ENCODE measurements at regions not wholly inside any gene's neighbourhood (a gene's known extent, or its start where the extent isn't known, plus 50 kb on each side); places are given as distances from the start of the nearest gene placed in this dataset.

DNA sequence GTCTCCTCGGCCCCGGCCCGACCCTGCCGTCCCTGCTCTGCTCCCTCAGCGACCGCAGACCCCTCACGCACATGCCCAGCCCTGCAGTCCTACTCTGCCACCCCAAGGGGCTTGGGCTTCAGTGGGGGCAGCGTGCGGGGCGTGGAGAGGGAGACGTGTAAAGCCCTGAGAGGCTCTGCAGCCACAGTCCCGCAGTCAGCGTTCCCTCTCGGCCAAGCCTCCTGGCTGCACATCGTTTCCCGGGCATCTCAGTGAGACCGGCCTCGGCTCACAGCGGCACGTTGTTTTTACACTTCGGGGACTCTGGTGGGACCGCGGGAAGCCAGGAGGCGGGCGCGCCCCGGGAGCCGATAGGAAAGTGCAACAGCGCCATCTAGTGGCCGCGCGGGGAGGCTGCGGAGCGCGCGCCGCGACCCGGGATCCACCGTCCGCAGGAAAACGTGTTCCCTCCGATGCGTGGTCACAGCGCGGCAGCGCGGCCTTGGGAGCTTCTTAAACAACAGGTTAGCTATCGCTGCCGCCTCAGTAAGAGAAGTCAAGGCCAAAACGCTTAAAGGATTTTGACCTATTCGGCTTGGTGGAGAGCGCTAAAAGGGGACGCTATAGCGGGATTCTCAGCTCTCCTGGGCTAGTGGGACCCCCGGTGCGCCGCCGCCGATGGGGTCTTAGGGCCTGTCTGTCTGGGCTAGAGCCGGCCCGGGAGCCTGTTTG, 226.8 kb upstream of the IGF1R start:
- Histone ChIP-seq H3K4me1 (ENCODE audit: control insufficient read depth in 2 of 2, insufficient read depth in 2 of 2, low read length in 2 of 2) (peaks cover 6 to 9% of the 10 kb centered on the region in 2 donors), H3K9me3 (ENCODE audit: control extremely low read depth in 1 of 3, control insufficient read depth in 2 of 3, insufficient read depth in 1 of 3, low read length in 2 of 3) (peaks cover 0 to 14% (median 0%) of the 10 kb centered on the region in 3 donors), H3K27ac (ENCODE audit: low read length in 2 of 2) (no peak overlapping the region), H3K79me2 (ENCODE audit: control insufficient read depth, insufficient read depth, low read length) (no peaks in the 10 kb centered on the region), H3K4me3 (ENCODE audit: control extremely low read depth in 1 of 5, extremely low read depth in 1 of 5, insufficient read depth in 1 of 5, low read depth in 2 of 5, low read length in 4 of 5) (no peak overlapping the region), H3K36me3 (replicated peaks in 1 of 2; ENCODE audit: control extremely low read depth in 1 of 2, control insufficient read depth in 1 of 2, extremely low read depth in 1 of 2, insufficient read depth in 2 of 2, low read length in 1 of 2) (no peaks in the 10 kb centered on the region), H2AFZ (ENCODE audit: insufficient read depth, low read depth, low read length, poor library complexity, severe bottlenecking) (peak overlapping the region; percentile 47), H3K9ac (ENCODE audit: low read length) (peak overlapping the region; percentile 15), H4K20me1 (ENCODE audit: control insufficient read depth, insufficient read depth, low read length, poor library complexity, severe bottlenecking) (no peaks in the 10 kb centered on the region), H3K4me2 (replicated peaks; ENCODE audit: low read depth, low read length, poor library complexity, severe bottlenecking) (peak overlapping the region; percentile 62), H3K27me3 (replicated peaks in 1 of 4; ENCODE audit: control extremely low read depth in 1 of 4, control insufficient read depth in 3 of 4, insufficient read depth in 4 of 4, low read length in 3 of 4) (peaks cover 0 to 36% (median 6%) of the 10 kb centered on the region in 4 experiments)
- Mint-ChIP-seq H3K4me1 (peaks cover 7% of the 10 kb centered on the region), H3K4me3 (peak overlapping the region; percentile 13), H3K27me3 (peaks cover 39% of the 10 kb centered on the region), H3K9me3 (ENCODE audit: insufficient read depth) (no peaks in the 10 kb centered on the region), H3K27ac (no peak overlapping the region)
- intact Hi-C loops (cut with micrococcal nuclease), result no loop called here
- 6% methylated on average over 62 of the region's 62 CpGs for WGBS (ENCODE audit: insufficient coverage)
- DNase-seq (peak; percentile 60), ATAC-seq (ENCODE audit: low read depth) (peak; percentile 58)
- ChIA-PET POLR2A (no interaction called here), CTCF (interaction anchor here (0.7 to 1.7 kb wide), 6 partner anchors 10 to 110 kb away, joined by 3 to 4 read pairs (median 3); no protein-coding TSS in a partner anchor)
- TF ChIP-seq EZH2 (IDR thresholded peaks at IDR 0.05; ENCODE audit: borderline replicate concordance, insufficient read depth, low read depth, low read length, poor library complexity, severe bottlenecking), result no peak
- TF ChIP-seq, protein P1, sequence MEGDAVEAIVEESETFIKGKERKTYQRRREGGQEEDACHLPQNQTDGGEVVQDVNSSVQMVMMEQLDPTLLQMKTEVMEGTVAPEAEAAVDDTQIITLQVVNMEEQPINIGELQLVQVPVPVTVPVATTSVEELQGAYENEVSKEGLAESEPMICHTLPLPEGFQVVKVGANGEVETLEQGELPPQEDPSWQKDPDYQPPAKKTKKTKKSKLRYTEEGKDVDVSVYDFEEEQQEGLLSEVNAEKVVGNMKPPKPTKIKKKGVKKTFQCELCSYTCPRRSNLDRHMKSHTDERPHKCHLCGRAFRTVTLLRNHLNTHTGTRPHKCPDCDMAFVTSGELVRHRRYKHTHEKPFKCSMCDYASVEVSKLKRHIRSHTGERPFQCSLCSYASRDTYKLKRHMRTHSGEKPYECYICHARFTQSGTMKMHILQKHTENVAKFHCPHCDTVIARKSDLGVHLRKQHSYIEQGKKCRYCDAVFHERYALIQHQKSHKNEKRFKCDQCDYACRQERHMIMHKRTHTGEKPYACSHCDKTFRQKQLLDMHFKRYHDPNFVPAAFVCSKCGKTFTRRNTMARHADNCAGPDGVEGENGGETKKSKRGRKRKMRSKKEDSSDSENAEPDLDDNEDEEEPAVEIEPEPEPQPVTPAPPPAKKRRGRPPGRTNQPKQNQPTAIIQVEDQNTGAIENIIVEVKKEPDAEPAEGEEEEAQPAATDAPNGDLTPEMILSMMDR (IDR thresholded peaks at IDR 0.05), result peak; percentile 88

DNA sequence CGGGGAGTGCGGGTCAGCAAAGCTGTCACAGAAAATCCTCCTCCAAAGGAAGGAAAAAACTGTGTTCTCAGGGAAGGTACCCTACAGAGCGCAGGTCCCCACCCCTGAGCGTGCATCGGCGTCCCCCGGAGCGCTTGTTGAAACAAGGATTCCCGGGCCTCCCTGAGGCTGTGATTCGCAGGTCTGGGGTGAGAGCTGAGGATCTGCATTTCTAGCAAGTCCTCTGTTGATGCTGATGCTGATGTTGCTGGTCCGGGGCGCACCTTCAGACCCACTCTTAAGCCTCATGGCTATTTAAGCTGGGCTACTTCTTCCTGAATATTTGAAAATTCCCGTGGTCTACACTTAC, 226.2 kb upstream of the IGF1R start:
- Mint-ChIP-seq H3K9me3 (ENCODE audit: insufficient read depth) (no peaks in the 10 kb centered on the region), H3K27ac (no peak overlapping the region), H3K4me1 (peaks cover 7% of the 10 kb centered on the region), H3K27me3 (peaks cover 42% of the 10 kb centered on the region), H3K4me3 (no peak overlapping the region)
- WGBS (ENCODE audit: insufficient coverage), result 20% methylated on average over 12 of the region's 13 CpGs
- H2AFZ ChIP-seq (ENCODE audit: insufficient read depth, low read depth, low read length, poor library complexity, severe bottlenecking), result no peak overlapping the region
- H3K4me2 ChIP-seq (replicated peaks; ENCODE audit: low read depth, low read length, poor library complexity, severe bottlenecking), result no peak overlapping the region
- no peak overlapping the region for H3K4me3 ChIP-seq (ENCODE audit: control extremely low read depth in 1 of 5, extremely low read depth in 1 of 5, insufficient read depth in 1 of 5, low read depth in 2 of 5, low read length in 4 of 5)
- no peaks in the 10 kb centered on the region for H3K79me2 ChIP-seq (ENCODE audit: control insufficient read depth, insufficient read depth, low read length)
- H3K9ac ChIP-seq (ENCODE audit: low read length), result no peak overlapping the region
- TF ChIP-seq EZH2 (IDR thresholded peaks at IDR 0.05; ENCODE audit: borderline replicate concordance, insufficient read depth, low read depth, low read length, poor library complexity, severe bottlenecking), result no peak
- TF ChIP-seq, protein P1 (IDR thresholded peaks at IDR 0.05), result no peak
- peaks cover 0 to 38% (median 6%) of the 10 kb centered on the region in 4 experiments for H3K27me3 ChIP-seq (replicated peaks in 1 of 4; ENCODE audit: control extremely low read depth in 1 of 4, control insufficient read depth in 3 of 4, insufficient read depth in 4 of 4, low read length in 3 of 4)
- H3K27ac ChIP-seq (ENCODE audit: low read length in 2 of 2), result no peak overlapping the region
- H4K20me1 ChIP-seq (ENCODE audit: control insufficient read depth, insufficient read depth, low read length, poor library complexity, severe bottlenecking), result no peaks in the 10 kb centered on the region
- DNase-seq (peak; percentile 5), ATAC-seq (ENCODE audit: low read depth) (no peak)
- no peaks in the 10 kb centered on the region for H3K36me3 ChIP-seq (replicated peaks in 1 of 2; ENCODE audit: control extremely low read depth in 1 of 2, control insufficient read depth in 1 of 2, extremely low read depth in 1 of 2, insufficient read depth in 2 of 2, low read length in 1 of 2)
- ChIA-PET POLR2A (no interaction called here), CTCF (interaction anchor here (0.7 to 1.7 kb wide), 6 partner anchors 9 to 110 kb away, joined by 3 to 4 read pairs (median 3); no protein-coding TSS in a partner anchor)
- H3K4me1 ChIP-seq (ENCODE audit: control insufficient read depth in 2 of 2, insufficient read depth in 2 of 2, low read length in 2 of 2), result peaks cover 6 to 9% of the 10 kb centered on the region in 2 donors
- intact Hi-C loops (cut with micrococcal nuclease), result no loop called here
- peaks cover 0 to 14% (median 0%) of the 10 kb centered on the region in 3 donors for H3K9me3 ChIP-seq (ENCODE audit: control extremely low read depth in 1 of 3, control insufficient read depth in 2 of 3, insufficient read depth in 1 of 3, low read length in 2 of 3)
